A673 (cell line): ENCODE measurements at regions not wholly inside any gene's neighbourhood (a gene's known extent, or its start where the extent isn't known, plus 50 kb on each side); places are given as distances from the start of the nearest gene placed in this dataset.

Experiments used
- BruUV-seq: library from RNA; stranded (reverse); fragments of 400-500 nt; replicated peaks from 2 replicates; lab custom pipeline; 2021; lab: Mats Ljungman, UMichigan
- CTCF ChIA-PET: fragments of 300-600 bp; sonication (Branson Sonifier 250); formaldehyde crosslinking; loops from one replicate; lab custom pipeline; 2022; ENCODE audit warnings: antibody characterized with exemption; lab: Charles Lee
- POLR2A ChIA-PET: fragments of 300-600 bp; sonication (Branson Sonifier 250); formaldehyde crosslinking; loops from one replicate; lab custom pipeline; 2022; ENCODE audit warnings: antibody characterized with exemption; ENCODE audit not compliant: low non-redundant PET; lab: Charles Lee
- DNase-seq: peaks from one replicate; pipeline ENCODE4 v3.0.0-alpha.2; 2015; ENCODE audit warnings: low spot score
- H3K27ac ChIP-seq: fragments of 200-600 bp; sonication (generic); 2 replicates; pipeline ENCODE4 v1.5.1; 2016; ENCODE audit warnings: mixed run types, low read depth, mild to moderate bottlenecking, mixed read lengths, antibody characterized with exemption, low read length; ENCODE audit not compliant: poor library complexity, severe bottlenecking
- H3K27me3 ChIP-seq: fragments of 200-600 bp; sonication (generic); replicated peaks from 2 replicates; pipeline ENCODE4 v1.6.1; 2017; ENCODE audit warnings: mixed run types, low read depth, mild to moderate bottlenecking, mixed read lengths, antibody characterized with exemption, low read length; ENCODE audit not compliant: insufficient read depth, poor library complexity
- H3K36me3 ChIP-seq: fragments of 200-600 bp; sonication (generic); 2 replicates; pipeline ENCODE4 v1.6.1; 2016; ENCODE audit warnings: mixed run types, mild to moderate bottlenecking, mixed read lengths, antibody characterized with exemption, low read length; ENCODE audit not compliant: insufficient read depth, poor library complexity, severe bottlenecking
- H3K4me1 ChIP-seq: fragments of 200-600 bp; sonication (generic); 2 replicates; pipeline ENCODE4 v1.6.1; 2017; ENCODE audit warnings: mixed run types, mild to moderate bottlenecking, mixed read lengths, antibody characterized with exemption, low read length; ENCODE audit not compliant: insufficient read depth, poor library complexity, severe bottlenecking
- H3K4me3 ChIP-seq: fragments of 200-600 bp; sonication (generic); 2 replicates; pipeline ENCODE4 v1.5.1; 2016; ENCODE audit warnings: low read depth, mixed run types, mild to moderate bottlenecking, mixed read lengths, low read length; ENCODE audit not compliant: poor library complexity, severe bottlenecking
- H3K9me3 ChIP-seq: fragments of 200-600 bp; sonication (generic); 2 replicates; pipeline ENCODE4 v1.6.1; 2016; ENCODE audit warnings: mixed run types, low read depth, mild to moderate bottlenecking, mixed read lengths, antibody characterized with exemption, low read length; ENCODE audit not compliant: poor library complexity, severe bottlenecking
- EZH2 ChIP-seq: fragments of 200-600 bp; sonication (generic); IDR thresholded peaks from 2 replicates; pipeline ENCODE4 v1.6.1; 2017; ENCODE audit warnings: borderline replicate concordance, low read depth, mild to moderate bottlenecking, mixed read lengths, antibody characterized with exemption, low read length; ENCODE audit not compliant: poor library complexity, severe bottlenecking
- intact Hi-C: fragments of 100-400 bp; cut with micrococcal nuclease; formaldehyde crosslinking; loops from one replicate; pipeline ENCODE4 v1.10.0; 2022; ENCODE audit not compliant: unreplicated experiment
- TF ChIP-seq, protein P1 (sequence below): fragments of 300-800, 200-600 bp; sonication (generic); conservative IDR thresholded peaks from 2 replicates; pipeline ENCODE4 v1.5.1; 2017; ENCODE audit warnings: low read depth, mild to moderate bottlenecking, antibody characterized with exemption, low read length, moderate library complexity, mixed read lengths

DNA sequence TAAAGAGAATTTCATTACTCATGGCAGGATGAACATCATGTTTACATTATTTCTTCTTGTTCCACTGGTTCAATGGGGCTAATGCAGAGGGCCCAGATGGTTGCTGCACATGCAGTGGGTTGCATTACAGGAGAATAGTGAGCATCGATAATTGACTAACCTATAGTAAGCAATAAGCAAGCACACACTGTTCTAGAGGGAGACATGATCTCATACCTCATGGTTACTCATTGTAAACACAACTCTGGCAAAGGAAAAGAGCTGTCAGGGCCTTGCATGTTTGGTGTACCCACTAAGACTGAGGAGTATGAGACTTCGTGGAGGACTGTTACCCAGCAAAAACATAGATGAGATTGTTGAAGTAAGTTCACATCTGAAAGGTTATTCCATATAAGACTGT lies 885.6 kb upstream of the VRK2 start:
- intact Hi-C loops = no loop called here
- Histone ChIP-seq H3K9me3 (no peaks in the 10 kb centered on the region), H3K4me3 (no peak overlapping the region), H3K27me3 (no peaks in the 10 kb centered on the region), H3K4me1 (no peaks in the 10 kb centered on the region), H3K36me3 (no peaks in the 10 kb centered on the region), H3K27ac (no peak overlapping the region)
- TF ChIP-seq, protein P1, sequence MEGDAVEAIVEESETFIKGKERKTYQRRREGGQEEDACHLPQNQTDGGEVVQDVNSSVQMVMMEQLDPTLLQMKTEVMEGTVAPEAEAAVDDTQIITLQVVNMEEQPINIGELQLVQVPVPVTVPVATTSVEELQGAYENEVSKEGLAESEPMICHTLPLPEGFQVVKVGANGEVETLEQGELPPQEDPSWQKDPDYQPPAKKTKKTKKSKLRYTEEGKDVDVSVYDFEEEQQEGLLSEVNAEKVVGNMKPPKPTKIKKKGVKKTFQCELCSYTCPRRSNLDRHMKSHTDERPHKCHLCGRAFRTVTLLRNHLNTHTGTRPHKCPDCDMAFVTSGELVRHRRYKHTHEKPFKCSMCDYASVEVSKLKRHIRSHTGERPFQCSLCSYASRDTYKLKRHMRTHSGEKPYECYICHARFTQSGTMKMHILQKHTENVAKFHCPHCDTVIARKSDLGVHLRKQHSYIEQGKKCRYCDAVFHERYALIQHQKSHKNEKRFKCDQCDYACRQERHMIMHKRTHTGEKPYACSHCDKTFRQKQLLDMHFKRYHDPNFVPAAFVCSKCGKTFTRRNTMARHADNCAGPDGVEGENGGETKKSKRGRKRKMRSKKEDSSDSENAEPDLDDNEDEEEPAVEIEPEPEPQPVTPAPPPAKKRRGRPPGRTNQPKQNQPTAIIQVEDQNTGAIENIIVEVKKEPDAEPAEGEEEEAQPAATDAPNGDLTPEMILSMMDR = no peak
- no peak for TF ChIP-seq EZH2
- ChIA-PET CTCF (no interaction called here), POLR2A (no interaction called here)
- BruUV-seq = no TSS peak
- no peak for DNase-seq

DNA sequence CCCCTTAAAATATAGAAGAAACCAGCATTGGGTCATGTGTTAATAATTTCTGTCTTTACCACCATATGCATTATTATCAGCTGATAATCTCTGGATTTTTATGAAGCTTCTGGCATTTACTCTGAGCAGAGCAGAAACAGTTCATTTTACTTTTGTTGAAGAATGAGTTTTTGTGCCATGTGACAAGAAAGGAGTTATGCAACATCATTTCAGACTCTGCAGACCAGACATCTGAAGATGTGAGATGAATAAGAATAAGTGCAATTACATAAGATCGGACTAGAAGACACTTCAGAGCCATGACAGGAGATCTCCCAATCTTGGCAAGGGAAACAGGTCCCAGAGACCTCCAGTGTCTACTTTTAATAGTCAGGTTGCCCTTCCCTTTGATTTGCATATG lies 869.4 kb upstream of the VRK2 start:
- POLR2A ChIA-PET = no interaction called here
- no peak overlapping the region for H3K27ac ChIP-seq
- CTCF ChIA-PET = no interaction called here
- TF ChIP-seq, protein P1 = no peak
- TF ChIP-seq EZH2 = no peak
- no peak overlapping the region for H3K4me3 ChIP-seq
- no peak for DNase-seq
- no peaks in the 10 kb centered on the region for H3K27me3 ChIP-seq
- no TSS peak for BruUV-seq
- H3K4me1 ChIP-seq = no peaks in the 10 kb centered on the region
- no peaks in the 10 kb centered on the region for H3K9me3 ChIP-seq
- intact Hi-C loops = no loop called here
- H3K36me3 ChIP-seq = no peaks in the 10 kb centered on the region

DNA sequence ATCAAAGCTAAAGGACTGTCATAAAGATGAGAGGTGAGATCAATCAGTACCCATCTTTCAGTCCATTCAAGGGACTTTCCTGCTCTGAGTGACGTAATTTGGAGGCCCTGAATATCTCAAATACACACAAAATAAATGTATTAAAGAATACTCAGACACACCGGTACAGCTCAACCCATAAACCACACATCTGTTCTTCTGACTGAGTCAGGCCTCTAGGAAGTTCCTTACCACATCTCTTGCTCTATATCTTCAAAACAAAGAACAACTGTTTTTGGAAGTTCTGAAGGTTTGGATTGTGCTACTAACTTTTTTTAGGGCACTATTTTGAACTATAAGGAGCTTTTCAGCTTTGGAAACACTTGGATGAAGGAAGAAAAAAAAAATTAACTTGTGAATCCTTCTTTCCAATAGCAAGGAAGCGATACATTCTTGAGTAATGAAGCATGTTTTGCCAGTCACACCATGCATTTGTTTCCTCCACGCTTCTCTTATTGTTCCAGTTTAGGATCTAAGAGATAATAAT lies 866.5 kb upstream of the VRK2 start:
- POLR2A ChIA-PET = no interaction called here
- no peaks in the 10 kb centered on the region for H3K9me3 ChIP-seq
- CTCF ChIA-PET = no interaction called here
- H3K4me3 ChIP-seq = no peak overlapping the region
- intact Hi-C loops = no loop called here
- no peaks in the 10 kb centered on the region for H3K4me1 ChIP-seq
- no peak overlapping the region for H3K27ac ChIP-seq
- H3K27me3 ChIP-seq = no peaks in the 10 kb centered on the region
- BruUV-seq = no TSS peak
- no peak for DNase-seq
- TF ChIP-seq, protein P1 = no peak
- TF ChIP-seq EZH2 = no peak
- no peaks in the 10 kb centered on the region for H3K36me3 ChIP-seq
